HG03103 (cell line): ENCODE measurements at regions not wholly inside any gene's neighbourhood (a gene's known extent, or its start where the extent isn't known, plus 50 kb on each side); places are given as distances from the start of the nearest gene placed in this dataset.
"Not testable (repeated sequence)": the region's sequence is repeated elsewhere in the genome, so short reads cannot be mapped to it uniquely, and the experiment has no call there.

Experiments used
- ATAC-seq: cut with Tn5 transposase; IDR thresholded peaks from one replicate; pipeline ENCODE4 v1.9.1; 2021; ENCODE audit warnings: low read depth; ENCODE audit not compliant: unreplicated experiment

- no peak for ATAC-seq
Observed at GRCh38 chr14:39568809-39569538, 136.7 kb upstream of the FBXO33 start.

- ATAC-seq: no peak
Observed at GRCh38 chr14:39566795-39567194, 134.6 kb upstream of the FBXO33 start.

- ATAC-seq: no peak
Observed at GRCh38 chr14:39563361-39563760, 131.1 kb upstream of the FBXO33 start.

GRCh38 chr14:39562175-39562574 is 129.9 kb upstream of the FBXO33 start:
- ATAC-seq: no peak

- no peak for ATAC-seq
Observed at GRCh38 chr14:39558525-39558924, 126.3 kb upstream of the FBXO33 start.

- ATAC-seq: no peak
Observed at GRCh38 chr14:39555749-39556148, 123.5 kb upstream of the FBXO33 start.

- no peak for ATAC-seq
Observed at GRCh38 chr14:39554576-39554975, 122.3 kb upstream of the FBXO33 start.

GRCh38 chr14:39548358-39548757 is 116.1 kb upstream of the FBXO33 start:
- ATAC-seq: no peak

- no peak for ATAC-seq
Observed at GRCh38 chr14:39547845-39548244, 115.6 kb upstream of the FBXO33 start.

- no peak for ATAC-seq
Observed at GRCh38 chr14:39505812-39506211, 73.6 kb upstream of the FBXO33 start.

GRCh38 chr14:39500253-39500652 is 68.0 kb upstream of the FBXO33 start:
- ATAC-seq: no peak

- no peak for ATAC-seq
Observed at GRCh38 chr14:39499514-39499913, 67.3 kb upstream of the FBXO33 start.

GRCh38 chr14:39497677-39498076 is 65.4 kb upstream of the FBXO33 start:
- not testable (repeated sequence) for ATAC-seq

- ATAC-seq: no peak
Observed at GRCh38 chr14:39492267-39492666, 60.0 kb upstream of the FBXO33 start.

- ATAC-seq: no peak
Observed at GRCh38 chr14:39491134-39491571, 58.9 kb upstream of the FBXO33 start.

GRCh38 chr14:39488600-39488999 is 56.4 kb upstream of the FBXO33 start:
- ATAC-seq: no peak

GRCh38 chr14:39483682-39484081 is 51.4 kb upstream of the FBXO33 start:
- no peak for ATAC-seq
